ENCODE measurements at regions not wholly inside any gene's neighbourhood (a gene's known extent, or its start where the extent isn't known, plus 50 kb on each side); places are given as distances from the start of the nearest gene placed in this dataset.
"Not testable (repeated sequence)": the region's sequence is repeated elsewhere in the genome, so short reads cannot be mapped to it uniquely, and the experiment has no call there.

GRCh38 chr5:118115791-118116190 lies 872.6 kb downstream of the DTWD2 start:
- no TSS peak for BruUV-seq (replicated peaks)
- Mint-ChIP-seq H3K27me3 (ENCODE audit: unreplicated experiment) (no peaks in the 10 kb centered on the region), H3K4me3 (ENCODE audit: low read depth, unreplicated experiment) (no peak overlapping the region), H3K4me1 (ENCODE audit: low read depth, unreplicated experiment) (no peaks in the 10 kb centered on the region), H3K9me3 (ENCODE audit: low read depth, unreplicated experiment) (peaks cover 13% of the 10 kb centered on the region), H3K36me3 (ENCODE audit: insufficient read depth, unreplicated experiment) (no peaks in the 10 kb centered on the region), H3K27ac (ENCODE audit: unreplicated experiment) (no peak overlapping the region)
- TF ChIP-seq CTCF (IDR thresholded peaks at IDR 0.05; ENCODE audit: unreplicated experiment) = no peak
- CTCF ChIA-PET = no interaction called here
- no peak for DNase-seq
- intact Hi-C loops (cut with micrococcal nuclease; ENCODE audit: unreplicated experiment) = no loop called here

- Mint-ChIP-seq H3K36me3 (ENCODE audit: insufficient read depth, unreplicated experiment) (no peaks in the 10 kb centered on the region), H3K27me3 (ENCODE audit: unreplicated experiment) (no peaks in the 10 kb centered on the region), H3K9me3 (ENCODE audit: low read depth, unreplicated experiment) (peaks cover 12% of the 10 kb centered on the region), H3K4me3 (ENCODE audit: low read depth, unreplicated experiment) (no peak overlapping the region), H3K4me1 (ENCODE audit: low read depth, unreplicated experiment) (no peaks in the 10 kb centered on the region), H3K27ac (ENCODE audit: unreplicated experiment) (no peak overlapping the region)
- no peak for DNase-seq
- no peak for TF ChIP-seq CTCF (IDR thresholded peaks at IDR 0.05; ENCODE audit: unreplicated experiment)
- CTCF ChIA-PET = no interaction called here
- no TSS peak for BruUV-seq (replicated peaks)
- intact Hi-C loops (cut with micrococcal nuclease; ENCODE audit: unreplicated experiment) = no loop called here
Measured at GRCh38 chr5:118111956-118112355, 876.4 kb downstream of the DTWD2 start.

GRCh38 chr5:118107246-118107645 lies 881.1 kb downstream of the DTWD2 start:
- H3K4me1 Mint-ChIP-seq (ENCODE audit: low read depth, unreplicated experiment); intact Hi-C loops (cut with micrococcal nuclease; ENCODE audit: unreplicated experiment); H3K9me3 Mint-ChIP-seq (ENCODE audit: low read depth, unreplicated experiment); H3K36me3 Mint-ChIP-seq (ENCODE audit: insufficient read depth, unreplicated experiment); H3K4me3 Mint-ChIP-seq (ENCODE audit: low read depth, unreplicated experiment); H3K27me3 Mint-ChIP-seq (ENCODE audit: unreplicated experiment); H3K27ac Mint-ChIP-seq (ENCODE audit: unreplicated experiment); DNase-seq; BruUV-seq (replicated peaks): not testable (repeated sequence)
- CTCF ChIA-PET = interaction anchor here (0.6 kb wide), 1 partner anchor 1833 kb away, joined by 3 read pairs; no protein-coding TSS in a partner anchor

GRCh38 chr5:118098716-118099115 lies 889.6 kb downstream of the DTWD2 start:
- intact Hi-C loops (cut with micrococcal nuclease; ENCODE audit: unreplicated experiment) = no loop called here
- no TSS peak for BruUV-seq (replicated peaks)

More at GRCh38 chr5:118098716-118099115, 889.6 kb downstream of the DTWD2 start:
- Mint-ChIP-seq H3K9me3 (ENCODE audit: low read depth, unreplicated experiment) (peaks cover 5% of the 10 kb centered on the region), H3K4me1 (ENCODE audit: low read depth, unreplicated experiment) (no peaks in the 10 kb centered on the region), H3K27me3 (ENCODE audit: unreplicated experiment) (no peaks in the 10 kb centered on the region), H3K27ac (ENCODE audit: unreplicated experiment) (no peak overlapping the region), H3K36me3 (ENCODE audit: insufficient read depth, unreplicated experiment) (no peaks in the 10 kb centered on the region), H3K4me3 (ENCODE audit: low read depth, unreplicated experiment) (no peak overlapping the region)
- CTCF ChIA-PET = no interaction called here
- no peak for DNase-seq
- no peak for TF ChIP-seq CTCF (IDR thresholded peaks at IDR 0.05; ENCODE audit: unreplicated experiment)
